ENCODE measurements at regions not wholly inside any gene's neighbourhood (a gene's known extent, or its start where the extent isn't known, plus 50 kb on each side); places are given as distances from the start of the nearest gene placed in this dataset.

DNA sequence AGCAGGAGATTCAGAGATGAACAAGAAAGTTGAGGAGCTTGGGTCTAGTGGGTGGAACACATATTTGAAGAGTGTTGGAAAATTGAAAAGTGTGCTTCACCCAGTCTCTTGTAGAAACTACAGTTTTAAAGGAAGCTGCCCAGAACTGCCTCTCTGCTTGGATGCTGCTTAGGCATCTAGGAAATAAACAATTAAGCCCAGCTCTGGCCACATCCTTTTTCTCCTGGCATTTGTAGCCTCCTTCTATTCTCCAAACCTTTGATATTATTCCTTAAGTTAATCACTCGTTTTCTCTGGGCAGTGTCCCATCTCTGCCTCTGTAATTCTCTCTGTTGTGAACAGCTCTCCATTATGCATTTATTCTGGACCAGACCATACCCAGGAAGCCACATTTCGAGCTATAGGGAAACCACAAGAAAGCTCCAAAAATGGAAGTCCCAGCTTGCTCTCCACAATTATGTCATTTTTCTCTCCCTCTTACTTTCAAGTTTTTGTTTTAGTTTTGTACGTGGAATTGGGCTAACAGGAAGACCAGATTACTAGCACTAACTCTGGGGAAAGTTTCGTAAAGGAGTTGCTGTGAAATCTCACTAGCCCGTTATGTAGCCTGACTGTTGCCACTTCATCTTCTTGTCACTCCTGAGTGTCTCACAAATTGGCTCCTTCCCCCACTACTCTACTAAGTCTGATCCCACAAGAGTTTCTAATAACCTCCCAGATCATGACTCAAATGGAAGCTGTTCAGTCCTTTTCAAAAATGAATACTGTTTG is 102.2 kb downstream of the NTMT2 start (continued):
- no peak for TF ChIP-seq CHD7 (IDR thresholded peaks at IDR 0.05; ENCODE audit: insufficient replicate concordance, low read length)
- no peak for TF ChIP-seq TAF1 (IDR thresholded peaks at IDR 0.05; ENCODE audit: low read depth, low read length)
- no peak for TF ChIP-seq TBP (IDR thresholded peaks at IDR 0.05; ENCODE audit: low read depth, low read length)
- no peak for TF ChIP-seq JUN (IDR thresholded peaks at IDR 0.05; ENCODE audit: low read depth, low read length)
- TF ChIP-seq EGR1 (IDR thresholded peaks at IDR 0.05; ENCODE audit: borderline replicate concordance, low read depth, low read length), result no peak
- TF ChIP-seq CHD2 (IDR thresholded peaks at IDR 0.05; ENCODE audit: low read length), result no peak
- TF ChIP-seq BRCA1 (IDR thresholded peaks at IDR 0.05; ENCODE audit: low read depth, low read length), result no peak
- TF ChIP-seq RAD21 (IDR thresholded peaks at IDR 0.05 in 1 of 2, conservative IDR thresholded peaks at IDR 0.05 in 1 of 2; ENCODE audit: low read depth in 2 of 2, low read length in 2 of 2), result no peak
- TF ChIP-seq NRF1 (IDR thresholded peaks at IDR 0.05; ENCODE audit: low read depth, low read length), result no peak
- no peak for TF ChIP-seq CBX5 (IDR thresholded peaks at IDR 0.05; ENCODE audit: low read depth, low read length)
- no peak for TF ChIP-seq RNF2 (IDR thresholded peaks at IDR 0.05; ENCODE audit: borderline replicate concordance, low read depth, low read length, missing control alignments, poor library complexity, severe bottlenecking)

All from H1 (cell line).